Liver (tissue), 8 donors: ENCODE measurements at regions not wholly inside any gene's neighbourhood (a gene's known extent, or its start where the extent isn't known, plus 50 kb on each side); places are given as distances from the start of the nearest gene placed in this dataset.

Experiments
- DNase-seq: peaks from one replicate; pipeline ENCODE4 v3.0.0-alpha.2; 2017; ENCODE audit warnings: low spot score
- H3K27ac ChIP-seq, 2 donors: one replicate each; pipeline ENCODE4 v1.7.0; 2013; ENCODE audit warnings: inconsistent platforms in 2 of 2, low read length in 2 of 2, control low read depth in 1 of 2, low read depth in 1 of 2, mild to moderate bottlenecking in 1 of 2
- H3K27me3 ChIP-seq, 4 donors: one replicate each; pipeline versions ENCODE4 v1.6.1 to v1.7.0; 2013; ENCODE audit warnings: low read length in 3 of 4, inconsistent platforms in 1 of 4, mild to moderate bottlenecking in 1 of 4, moderate library complexity in 1 of 4; ENCODE audit not compliant: control insufficient read depth in 4 of 4, insufficient read depth in 4 of 4
- H3K36me3 ChIP-seq, 4 donors: one replicate each; pipeline versions ENCODE4 v1.6.1 to v1.7.0; 2013; ENCODE audit warnings: low read length in 3 of 4, mild to moderate bottlenecking in 3 of 4, low read depth in 1 of 4, moderate library complexity in 1 of 4; ENCODE audit not compliant: control insufficient read depth in 4 of 4, insufficient read depth in 3 of 4
- H3K4me1 ChIP-seq, 4 donors: one replicate each; pipeline versions ENCODE4 v1.6.1 to v1.7.0; 2013; ENCODE audit warnings: low read length in 3 of 4, mild to moderate bottlenecking in 3 of 4, moderate library complexity in 1 of 4; ENCODE audit not compliant: control insufficient read depth in 4 of 4, insufficient read depth in 4 of 4
- H3K4me3 ChIP-seq, 3 donors: one replicate each; pipeline versions ENCODE4 v1.6.1 to v1.7.0; 2013; ENCODE audit warnings: low read length in 3 of 3, control low read depth in 1 of 3, low read depth in 1 of 3, mild to moderate bottlenecking in 1 of 3
- H3K9ac ChIP-seq, 2 donors: one replicate each; pipeline ENCODE4 v1.7.0; 2013; ENCODE audit warnings: low read length in 2 of 2, mild to moderate bottlenecking in 2 of 2, moderate library complexity in 2 of 2, control low read depth in 1 of 2, low read depth in 1 of 2
- H3K9me3 ChIP-seq, 4 donors: one replicate each; pipeline versions ENCODE4 v1.6.1 to v1.7.0; 2013; ENCODE audit warnings: low read length in 3 of 4; ENCODE audit not compliant: control insufficient read depth in 4 of 4
- ATF3 ChIP-seq: IDR thresholded peaks from 2 replicates; pipeline ENCODE4 v1.6.1; 2016; ENCODE audit warnings: antibody characterized with exemption
- CTCF ChIP-seq: fragments of 150-350 bp; IDR thresholded peaks from 2 replicates; pipeline ENCODE4 v1.5.1; 2017; ENCODE audit warnings: improper control_type of control experiment, low read depth, low read length; ENCODE audit not compliant: missing input control
- EGR1 ChIP-seq, 2 donors: IDR thresholded peaks; 2 replicates each; pipeline ENCODE4 v1.6.1; 2016 to 2018; ENCODE audit warnings: antibody characterized with exemption in 2 of 2, low read depth in 2 of 2
- FOXA1 ChIP-seq: IDR thresholded peaks from 2 replicates; pipeline ENCODE4 v1.6.1; 2016; ENCODE audit warnings: antibody characterized with exemption
- FOXA2 ChIP-seq: IDR thresholded peaks from 2 replicates; pipeline ENCODE4 v1.6.1; 2016; ENCODE audit warnings: antibody characterized with exemption
- GABPA ChIP-seq, 2 donors: IDR thresholded peaks in 1 of 2; conservative IDR thresholded peaks in 1 of 2; 2 replicates each; pipeline ENCODE4 v1.6.1; 2016; ENCODE audit warnings: antibody characterized with exemption in 2 of 2, mild to moderate bottlenecking in 1 of 2, moderate library complexity in 1 of 2
- HNF4A ChIP-seq, 2 donors: conservative IDR thresholded peaks; 2 replicates each; pipeline ENCODE4 v1.6.1; 2016; ENCODE audit warnings: antibody characterized with exemption in 2 of 2, mild to moderate bottlenecking in 2 of 2
- HNF4G ChIP-seq: IDR thresholded peaks from 2 replicates; pipeline ENCODE4 v1.6.1; 2016; ENCODE audit warnings: antibody characterized with exemption
- JUND ChIP-seq, 2 donors: IDR thresholded peaks; 2 replicates each; pipeline ENCODE4 v1.6.1; 2016; ENCODE audit warnings: antibody characterized with exemption in 2 of 2
- MAX ChIP-seq: IDR thresholded peaks from 2 replicates; pipeline ENCODE4 v1.6.1; 2016; ENCODE audit warnings: antibody characterized with exemption
- NR2F2 ChIP-seq: IDR thresholded peaks from 2 replicates; pipeline ENCODE4 v1.6.1; 2016; ENCODE audit warnings: antibody characterized with exemption
- RAD21 ChIP-seq, 2 donors: IDR thresholded peaks; 2 replicates each; pipeline ENCODE4 v1.6.1; 2016; ENCODE audit warnings: antibody characterized with exemption in 2 of 2, mild to moderate bottlenecking in 2 of 2
- REST ChIP-seq: IDR thresholded peaks from 2 replicates; pipeline ENCODE4 v1.6.1; 2016; ENCODE audit warnings: antibody characterized with exemption, mild to moderate bottlenecking
- RXRA ChIP-seq, 2 donors: IDR thresholded peaks; 2 replicates each; pipeline ENCODE4 v1.6.1; 2017 to 2018; ENCODE audit warnings: antibody characterized with exemption in 2 of 2, mild to moderate bottlenecking in 1 of 2
- SP1 ChIP-seq: IDR thresholded peaks from 2 replicates; pipeline ENCODE4 v1.6.1; 2018; ENCODE audit warnings: antibody characterized with exemption, mild to moderate bottlenecking
- TAF1 ChIP-seq: conservative IDR thresholded peaks from 2 replicates; pipeline ENCODE4 v1.6.1; 2016; ENCODE audit warnings: antibody characterized with exemption, mild to moderate bottlenecking
- YY1 ChIP-seq: IDR thresholded peaks from 2 replicates; pipeline ENCODE4 v1.6.1; 2016; ENCODE audit warnings: antibody characterized with exemption, mild to moderate bottlenecking
- ZBTB33 ChIP-seq: IDR thresholded peaks from 2 replicates; pipeline ENCODE4 v1.6.1; 2016; ENCODE audit warnings: antibody characterized with exemption
- WGBS: extraction: QIAGEN DNeasy Blood & Tissue Kit; methylation state at CpG from one replicate; pipeline ENCODE4 v1.1.7; 2013; 5-methylcytosine and 5-hydroxymethylcytosine counted together
- donor health status: healthy.
- donor health status: healthy.
- donor health status: healthy.
- donor health status: healthy.
- donor health status: healthy.

- Histone ChIP-seq H3K4me1 (peaks cover 0 to 10% (median 6%) of the 10 kb centered on the region in 4 donors), H3K27me3 (no peaks in the 10 kb centered on the region), H3K9ac (no peak overlapping the region), H3K4me3 (no peak overlapping the region), H3K36me3 (no peaks in the 10 kb centered on the region), H3K9me3 (no peaks in the 10 kb centered on the region), H3K27ac (no peak overlapping the region)
- TF ChIP-seq HNF4A (conservative IDR thresholded peaks at IDR 0.05) (no peak), ZBTB33 (no peak), TAF1 (no peak), GABPA (IDR thresholded peaks at IDR 0.05 in 1 of 2, conservative IDR thresholded peaks at IDR 0.05 in 1 of 2) (no peak), REST (no peak), HNF4G (no peak), NR2F2 (no peak), FOXA1 (no peak), FOXA2 (no peak), RAD21 (IDR thresholded peaks at IDR 0.05) (no peak), YY1 (no peak), EGR1 (IDR thresholded peaks at IDR 0.05; ENCODE audit: low read depth in 2 of 2) (no peak), JUND (IDR thresholded peaks at IDR 0.05) (no peak), RXRA (IDR thresholded peaks at IDR 0.05) (no peak), MAX (no peak), CTCF (no peak), ATF3 (no peak), SP1 (no peak)
- DNase-seq = no peak
- WGBS = 91% methylated on average over 9 of the region's 9 CpGs
Measured at GRCh38 chr19:34597596-34597995, 79.4 kb downstream of the SCGB2B2 start.

- no peaks in the 10 kb centered on the region for H3K36me3 ChIP-seq
- no peak overlapping the region for H3K4me3 ChIP-seq
- H3K4me1 ChIP-seq = peaks cover 0 to 10% (median 6%) of the 10 kb centered on the region in 4 donors
- no peak overlapping the region for H3K9ac ChIP-seq
- no peak overlapping the region for H3K27ac ChIP-seq
- 88% methylated on average over 1 of the region's 1 CpG for WGBS
- DNase-seq = no peak
- no peaks in the 10 kb centered on the region for H3K27me3 ChIP-seq
- H3K9me3 ChIP-seq = no peaks in the 10 kb centered on the region
- TF ChIP-seq ATF3 = no peak
- no peak for TF ChIP-seq CTCF
- TF ChIP-seq HNF4A (conservative IDR thresholded peaks at IDR 0.05) = no peak
- TF ChIP-seq HNF4G = no peak
- no peak for TF ChIP-seq JUND (IDR thresholded peaks at IDR 0.05)
- no peak for TF ChIP-seq TAF1
- no peak for TF ChIP-seq GABPA (IDR thresholded peaks at IDR 0.05 in 1 of 2, conservative IDR thresholded peaks at IDR 0.05 in 1 of 2)
- no peak for TF ChIP-seq SP1
- no peak for TF ChIP-seq FOXA1
- TF ChIP-seq YY1 = no peak
- no peak for TF ChIP-seq EGR1 (IDR thresholded peaks at IDR 0.05; ENCODE audit: low read depth in 2 of 2)
- TF ChIP-seq NR2F2 = no peak
- TF ChIP-seq MAX = no peak
- TF ChIP-seq FOXA2 = no peak
Measured at GRCh38 chr19:34596989-34597388, 80.0 kb downstream of the SCGB2B2 start.
